H1 (cell line): ENCODE measurements at regions not wholly inside any gene's neighbourhood (a gene's known extent, or its start where the extent isn't known, plus 50 kb on each side); places are given as distances from the start of the nearest gene placed in this dataset.

ENCODE experiments used
- CTCF ChIA-PET: fragments of 300-600 bp; sonication (Branson Sonifier 250); formaldehyde crosslinking; loops from one replicate; lab custom pipeline; 2021; ENCODE audit not compliant: partially characterized antibody; lab: Charles Lee
- POLR2A ChIA-PET: fragments of 300-600 bp; sonication (Branson Sonifier 250); formaldehyde crosslinking; loops from one replicate; lab custom pipeline; 2021; ENCODE audit warnings: inconsistent platforms; ENCODE audit not compliant: partially characterized antibody; lab: Charles Lee
- DNase-seq, 2 experiments: peaks; one replicate each; pipeline versions ENCODE4 v3.0.0 to v3.0.0-alpha.2; 2010 to 2022; ENCODE audit warnings: low spot score in 2 of 2, low read depth in 1 of 2, mixed read lengths in 1 of 2
- FAIRE-seq: peaks from 2 replicates; lab custom pipeline; 2011; peaks lifted over from hg19 to GRCh38; lab: Jason Lieb, UNC
- H2AFZ ChIP-seq: 2 replicates; pipeline ENCODE4 v1.8.1; 2012; ENCODE audit warnings: low read length, inconsistent platforms
- H2AK5ac ChIP-seq: 2 replicates; pipeline ENCODE4 v1.6.1; 2013; ENCODE audit warnings: low read depth, low read length
- H2BK120ac ChIP-seq: replicated peaks from 2 replicates; pipeline ENCODE3; 2013; ENCODE audit warnings: low read depth, low read length, inconsistent platforms
- H2BK12ac ChIP-seq: 2 replicates; pipeline ENCODE4 v1.6.1; 2013; ENCODE audit warnings: low read depth, low read length
- H2BK15ac ChIP-seq: 2 replicates; pipeline ENCODE4 v1.6.1; 2013; ENCODE audit warnings: low read length
- H2BK20ac ChIP-seq: 2 replicates; pipeline ENCODE4 v1.6.1; 2013; ENCODE audit warnings: low read length
- H2BK5ac ChIP-seq: 2 replicates; pipeline ENCODE4 v1.6.1; 2013; ENCODE audit warnings: low read depth, low read length
- H3K14ac ChIP-seq: 2 replicates; pipeline ENCODE4 v1.6.1; 2013; ENCODE audit warnings: inconsistent platforms; ENCODE audit not compliant: insufficient read length
- H3K18ac ChIP-seq: 2 replicates; pipeline ENCODE4 v1.6.1; 2013; ENCODE audit warnings: low read length; ENCODE audit errors: extremely low read depth
- H3K23ac ChIP-seq: 2 replicates; pipeline ENCODE4 v1.6.1; 2013; ENCODE audit warnings: inconsistent platforms; ENCODE audit not compliant: insufficient read length
- H3K23me2 ChIP-seq: 2 replicates; pipeline ENCODE4 v1.6.1; 2013; ENCODE audit warnings: low read depth, low read length
- H3K27ac ChIP-seq: 2 replicates; pipeline ENCODE4 v1.6.1; 2011; ENCODE audit warnings: low read depth, low read length, inconsistent platforms
- H3K27me3 ChIP-seq, 4 experiments: replicated peaks in 1 of 4; 1 replicate in 1 of 4; 2 replicates in 3 of 4; pipeline versions ENCODE4 v1.6.1 to v1.8.1; 2011 to 2013; ENCODE audit warnings: low read length in 3 of 4, mild to moderate bottlenecking in 3 of 4, inconsistent platforms in 2 of 4, mixed read lengths in 2 of 4, moderate library complexity in 1 of 4; ENCODE audit not compliant: control insufficient read depth in 3 of 4, insufficient read depth in 3 of 4; ENCODE audit errors: extremely low read depth in 1 of 4
- H3K36me3 ChIP-seq, 4 experiments: 2 replicates each; pipeline versions ENCODE4 v1.6.1 to v1.8.1; 2011 to 2013; ENCODE audit warnings: mild to moderate bottlenecking in 4 of 4, low read length in 3 of 4, moderate library complexity in 2 of 4, control low read depth in 1 of 4, inconsistent platforms in 1 of 4; ENCODE audit not compliant: insufficient read depth in 4 of 4, control insufficient read depth in 2 of 4
- H3K4ac ChIP-seq: replicated peaks from 2 replicates; pipeline ENCODE3; 2013; ENCODE audit warnings: low read length, low read depth, mixed read lengths, inconsistent platforms; ENCODE audit not compliant: insufficient read length
- H3K4me1 ChIP-seq, 4 experiments: replicated peaks in 1 of 4; 1 replicate in 1 of 4; 2 replicates in 3 of 4; pipeline versions ENCODE4 v1.6.1 to v1.8.1; 2011 to 2013; ENCODE audit warnings: low read length in 3 of 4, inconsistent platforms in 2 of 4, mixed read lengths in 1 of 4; ENCODE audit not compliant: insufficient read depth in 4 of 4, control insufficient read depth in 3 of 4
- H3K4me2 ChIP-seq, 2 experiments: 2 replicates each; pipeline versions ENCODE4 v1.6.1 to v1.8.1; 2011 to 2013; ENCODE audit warnings: low read depth in 2 of 2, low read length in 2 of 2, control low read depth in 1 of 2, inconsistent platforms in 1 of 2, mild to moderate bottlenecking in 1 of 2; ENCODE audit not compliant: insufficient read depth in 1 of 2
- H3K4me3 ChIP-seq, 4 experiments: fragments of 200-600, 300-600 bp in 1 of 4; sonication (generic), shearing (Covaris generic), sonication (Bioruptor Twin) in 1 of 4; 2 replicates each; pipeline versions ENCODE4 v1.5.1 to v1.8.1; 2011 to 2016; ENCODE audit warnings: low read length in 4 of 4, low read depth in 3 of 4, control low read depth in 2 of 4, inconsistent platforms in 2 of 4, mild to moderate bottlenecking in 2 of 4, mixed read lengths in 1 of 4, moderate library complexity in 1 of 4; ENCODE audit not compliant: insufficient read depth in 2 of 4; ENCODE audit errors: extremely low read depth in 1 of 4
- H3K56ac ChIP-seq: replicated peaks from 2 replicates; pipeline ENCODE3; 2013; ENCODE audit warnings: low read depth, mild to moderate bottlenecking, mixed read lengths, low read length, inconsistent platforms; ENCODE audit not compliant: insufficient read length
- H3K79me1 ChIP-seq: 2 replicates; pipeline ENCODE4 v1.6.1; 2013; ENCODE audit warnings: low read depth, low read length, control low read depth
- H3K79me2 ChIP-seq, 2 experiments: 2 replicates each; pipeline versions ENCODE4 v1.6.1 to v1.8.1; 2012 to 2013; ENCODE audit warnings: low read length in 2 of 2, mild to moderate bottlenecking in 2 of 2, inconsistent platforms in 1 of 2; ENCODE audit not compliant: insufficient read depth in 2 of 2, control insufficient read depth in 1 of 2
- H3K9ac ChIP-seq, 4 experiments: replicated peaks in 1 of 4; 1 replicate in 1 of 4; 2 replicates in 3 of 4; pipeline versions ENCODE4 v1.6.1 to v1.8.1; 2011 to 2013; ENCODE audit warnings: low read depth in 3 of 4, low read length in 3 of 4, control low read depth in 2 of 4, mild to moderate bottlenecking in 2 of 4, moderate library complexity in 2 of 4, inconsistent platforms in 1 of 4; ENCODE audit errors: extremely low read depth in 1 of 4
- H3K9me3 ChIP-seq, 2 experiments: 2 replicates each; pipeline versions ENCODE4 v1.6.1 to v1.8.1; 2012 to 2013; ENCODE audit warnings: mild to moderate bottlenecking in 2 of 2, moderate library complexity in 2 of 2, control low read depth in 1 of 2, inconsistent platforms in 1 of 2, low read depth in 1 of 2, low read length in 1 of 2, mixed read lengths in 1 of 2; ENCODE audit not compliant: insufficient read depth in 2 of 2
- H4K20me1 ChIP-seq, 2 experiments: replicated peaks in 1 of 2; 2 replicates each; pipeline versions ENCODE3 to v1.8.1; 2011 to 2013; ENCODE audit warnings: inconsistent platforms in 2 of 2, low read length in 2 of 2, mild to moderate bottlenecking in 1 of 2; ENCODE audit not compliant: insufficient read depth in 2 of 2, control insufficient read depth in 1 of 2
- H4K5ac ChIP-seq: 2 replicates; pipeline ENCODE4 v1.6.1; 2013; ENCODE audit warnings: low read length, low read depth, mixed read lengths, inconsistent platforms; ENCODE audit not compliant: insufficient read length
- H4K8ac ChIP-seq: 2 replicates; pipeline ENCODE4 v1.8.0; 2013; ENCODE audit warnings: mild to moderate bottlenecking, moderate library complexity, low read length, inconsistent platforms; ENCODE audit not compliant: insufficient read depth; ENCODE audit errors: extremely low read depth
- H4K91ac ChIP-seq: replicated peaks from 2 replicates; pipeline ENCODE3; 2013; ENCODE audit warnings: low read length, mixed read lengths, inconsistent platforms; ENCODE audit not compliant: insufficient read length
- FOSL1 ChIP-seq: IDR thresholded peaks from 2 replicates; pipeline ENCODE4 v1.6.1; 2011; ENCODE audit warnings: mild to moderate bottlenecking, low read depth, low read length, moderate library complexity; ENCODE audit not compliant: insufficient read depth
- SUZ12 ChIP-seq: fragments of 200-600 bp; sonication (generic); IDR thresholded peaks from 2 replicates; pipeline ENCODE4 v1.6.1; 2012; ENCODE audit warnings: mild to moderate bottlenecking, inconsistent platforms, low read length, moderate library complexity, mixed read lengths
- WGBS, 2 experiments: shearing (Covaris generic) in 1 of 2; methylation state at CpG; one replicate each; pipeline versions ENCODE4 v1.1.6 to v1.1.7; 2013 to 2015; ENCODE audit warnings: low lambda C conversion rate in 2 of 2, mixed read lengths in 2 of 2, inconsistent platforms in 1 of 2, low coverage in 1 of 2, missing lambda C conversion rate in 1 of 2; ENCODE audit not compliant: insufficient replicate concordance in 2 of 2, insufficient coverage in 1 of 2, insufficient read length in 1 of 2; ENCODE audit errors: extremely low coverage in 1 of 2, missing lambda C conversion rate in 1 of 2; 5-methylcytosine and 5-hydroxymethylcytosine counted together

- Histone ChIP-seq H4K5ac (no peak overlapping the region), H3K4me2 (no peak overlapping the region), H2BK120ac (no peak overlapping the region), H3K9ac (no peak overlapping the region), H3K56ac (no peak overlapping the region), H2BK5ac (peak overlapping the region; percentile 9; the same call in 1 of the 2 replicates), H4K91ac (no peak overlapping the region), H2BK20ac (0 out of 2 replicates have a peak overlapping the region, but pooled peaks have one; percentile 52), H3K79me1 (no peaks in the 10 kb centered on the region), H2AK5ac (no peak overlapping the region), H3K27me3 (0 out of 7 replicates have a peak, but pooled peaks cover 0 to 2% (median 0%) of the 10 kb centered on the region in 4 experiments), H2BK12ac (0 out of 2 replicates have a peak overlapping the region, but pooled peaks have one; percentile 52), H3K18ac (no peak overlapping the region), H3K23me2 (peaks cover under 1% of the 10 kb centered on the region), H4K8ac (no peak overlapping the region), H3K14ac (no peak overlapping the region), H2AFZ (no peak overlapping the region), H3K4me3 (no peak overlapping the region), H3K79me2 (no peaks in the 10 kb centered on the region), H3K4me1 (peaks cover 7 to 14% (median 12%) of the 10 kb centered on the region in 4 experiments), H3K36me3 (no peaks in the 10 kb centered on the region), H3K23ac (no peak overlapping the region), H4K20me1 (no peaks in the 10 kb centered on the region), H3K4ac (no peak overlapping the region), H3K27ac (no peak overlapping the region), H2BK15ac (no peak overlapping the region), H3K9me3 (peaks cover 0 to 7% of the 10 kb centered on the region in 2 experiments)
- ChIA-PET CTCF (interaction anchor here (0.9 kb wide), 1 partner anchor 10 kb away, joined by 3 read pairs; no protein-coding TSS in a partner anchor), POLR2A (no interaction called here)
- DNase-seq = no peak
- no peak for FAIRE-seq
- TF ChIP-seq FOSL1 (no peak), SUZ12 (no peak)
- WGBS, 2 experiments = 85% methylated on average over 8 of the region's 8 CpGs; no CpG with 5 or more reads in 1 of the 2 experiments
Measured at GRCh38 chr1:229098903-229099578, 171.9 kb upstream of the RAB4A start.
